H9 (cell line): ENCODE measurements at regions not wholly inside any gene's neighbourhood (a gene's known extent, or its start where the extent isn't known, plus 50 kb on each side); places are given as distances from the start of the nearest gene placed in this dataset.
A peak's percentile ranks its signal among the peaks of the same experiment; 100 is the strongest.

Experiments
- DNase-seq: peaks from one replicate; pipeline ENCODE4 v3.0.0-alpha.2; 2017
- H2AFZ ChIP-seq: one replicate; pipeline ENCODE4 v1.6.1; 2013; ENCODE audit warnings: mild to moderate bottlenecking, low read length, control low read depth, moderate library complexity
- H2AK5ac ChIP-seq: 2 replicates; pipeline ENCODE4 v1.6.1; 2013; ENCODE audit warnings: low read length, control low read depth, mixed read lengths; ENCODE audit not compliant: insufficient read length
- H2BK120ac ChIP-seq: one replicate; pipeline ENCODE4 v1.6.1; 2013; ENCODE audit warnings: low read depth, mild to moderate bottlenecking, low read length, control low read depth, inconsistent platforms; ENCODE audit not compliant: poor library complexity, severe bottlenecking
- H2BK12ac ChIP-seq: 2 replicates; pipeline ENCODE4 v1.6.1; 2013; ENCODE audit warnings: low read length, control low read depth, mixed read lengths, low read depth; ENCODE audit not compliant: insufficient read length
- H2BK15ac ChIP-seq: 2 replicates; pipeline ENCODE4 v1.6.1; 2013; ENCODE audit warnings: low read depth, low read length, control low read depth
- H2BK20ac ChIP-seq: one replicate; pipeline ENCODE4 v1.6.1; 2013; ENCODE audit warnings: low read depth, mild to moderate bottlenecking, low read length, control low read depth, inconsistent platforms; ENCODE audit not compliant: poor library complexity, severe bottlenecking
- H2BK5ac ChIP-seq: 2 replicates; pipeline ENCODE4 v1.6.1; 2013; ENCODE audit warnings: low read length, control low read depth, mixed read lengths; ENCODE audit not compliant: insufficient read length
- H3K14ac ChIP-seq: 2 replicates; pipeline ENCODE4 v1.6.1; 2013; ENCODE audit warnings: low read length, control low read depth; ENCODE audit not compliant: insufficient read depth
- H3K18ac ChIP-seq: 2 replicates; pipeline ENCODE4 v1.6.1; 2013; ENCODE audit warnings: low read depth, mild to moderate bottlenecking, mixed read lengths, low read length, control low read depth; ENCODE audit not compliant: insufficient read length
- H3K23ac ChIP-seq: 2 replicates; pipeline ENCODE4 v1.6.1; 2013; ENCODE audit warnings: low read length, control low read depth, mixed read lengths, low read depth; ENCODE audit not compliant: insufficient read length
- H3K23me2 ChIP-seq: 2 replicates; pipeline ENCODE4 v1.6.1; 2013; ENCODE audit warnings: low read depth, mild to moderate bottlenecking, mixed read lengths, low read length, control low read depth; ENCODE audit not compliant: insufficient read length, poor library complexity, severe bottlenecking
- H3K27ac ChIP-seq: 2 replicates; pipeline ENCODE4 v1.5.1; 2013; ENCODE audit warnings: low read length, control low read depth, mixed read lengths, low read depth; ENCODE audit not compliant: insufficient read length
- H3K27me3 ChIP-seq: 2 replicates; pipeline ENCODE4 v1.6.1; 2013; ENCODE audit warnings: low read length, control low read depth, inconsistent platforms; ENCODE audit not compliant: insufficient read depth
- H3K4ac ChIP-seq: 2 replicates; pipeline ENCODE4 v1.6.1; 2013; ENCODE audit warnings: low read depth, mild to moderate bottlenecking, control low read depth, inconsistent platforms, low read length, moderate library complexity
- H3K4me1 ChIP-seq: 2 replicates; pipeline ENCODE4 v1.6.1; 2013; ENCODE audit warnings: low read length, control low read depth, inconsistent platforms; ENCODE audit not compliant: insufficient read depth
- H3K4me2 ChIP-seq: 2 replicates; pipeline ENCODE4 v1.6.1; 2013; ENCODE audit warnings: low read length, control low read depth, mixed read lengths; ENCODE audit not compliant: insufficient read length, insufficient read depth
- H3K56ac ChIP-seq: 2 replicates; pipeline ENCODE4 v1.6.1; 2013; ENCODE audit warnings: low read depth, mild to moderate bottlenecking, mixed read lengths, low read length, control low read depth; ENCODE audit not compliant: insufficient read length
- H3K79me1 ChIP-seq: 2 replicates; pipeline ENCODE4 v1.6.1; 2013; ENCODE audit warnings: low read depth, mild to moderate bottlenecking, moderate library complexity, low read length, control low read depth, inconsistent platforms; ENCODE audit not compliant: insufficient read depth, poor library complexity, severe bottlenecking
- H3K79me2 ChIP-seq: 2 replicates; pipeline ENCODE4 v1.6.1; 2013; ENCODE audit warnings: low read length, control low read depth, inconsistent platforms; ENCODE audit not compliant: insufficient read depth
- H3K9ac ChIP-seq: 2 replicates; pipeline ENCODE4 v1.6.1; 2013; ENCODE audit warnings: low read length, control low read depth, mixed read lengths; ENCODE audit not compliant: insufficient read length; ENCODE audit errors: extremely low read depth
- H3K9me3 ChIP-seq: one replicate; pipeline ENCODE4 v1.6.1; 2013; ENCODE audit warnings: low read depth, low read length, inconsistent platforms; ENCODE audit not compliant: control insufficient read depth
- H3T11ph ChIP-seq: one replicate; pipeline ENCODE4 v1.6.1; 2013; ENCODE audit warnings: mild to moderate bottlenecking, low read length, control low read depth, inconsistent platforms
- H4K20me1 ChIP-seq: one replicate; pipeline ENCODE4 v1.6.1; 2013; ENCODE audit not compliant: control insufficient read depth, insufficient read length, insufficient read depth
- H4K5ac ChIP-seq: 2 replicates; pipeline ENCODE4 v1.6.1; 2013; ENCODE audit warnings: low read depth, mild to moderate bottlenecking, mixed read lengths, low read length, control low read depth; ENCODE audit not compliant: insufficient read length
- H4K8ac ChIP-seq: replicated peaks from 2 replicates; pipeline ENCODE4 v1.6.1; 2013; ENCODE audit warnings: low read length, control low read depth, mixed read lengths, low read depth; ENCODE audit not compliant: insufficient read length
- H4K91ac ChIP-seq: 2 replicates; pipeline ENCODE4 v1.6.1; 2013; ENCODE audit warnings: low read depth, mild to moderate bottlenecking, moderate library complexity, mixed read lengths, low read length, control low read depth; ENCODE audit not compliant: insufficient read length
- H3K27ac Mint-ChIP-seq, 3 experiments: 2 replicates in 2 of 3; 3 replicates in 1 of 3; pipeline ENCODE4 v1.8.0; 2020 to 2021; ENCODE audit warnings: mixed read lengths in 3 of 3, mild to moderate bottlenecking in 1 of 3, moderate library complexity in 1 of 3
- H3K27me3 Mint-ChIP-seq: 2 replicates; pipeline ENCODE4 v1.8.0; 2021; ENCODE audit warnings: low read depth, mild to moderate bottlenecking, moderate library complexity, mixed read lengths
- H3K36me3 Mint-ChIP-seq, 3 experiments: 2 replicates in 2 of 3; 3 replicates in 1 of 3; pipeline ENCODE4 v1.8.0; 2020 to 2021; ENCODE audit warnings: low read depth in 3 of 3, mixed read lengths in 3 of 3; ENCODE audit not compliant: insufficient read depth in 1 of 3
- H3K4me1 Mint-ChIP-seq, 2 experiments: 2 replicates each; pipeline ENCODE4 v1.8.0; 2020; ENCODE audit warnings: mixed read lengths in 2 of 2
- H3K4me3 Mint-ChIP-seq, 2 experiments: 2 replicates in 1 of 2; 3 replicates in 1 of 2; pipeline ENCODE4 v1.8.0; 2020 to 2021; ENCODE audit warnings: mild to moderate bottlenecking in 2 of 2, mixed read lengths in 2 of 2, moderate library complexity in 1 of 2
- H3K9me3 Mint-ChIP-seq, 2 experiments: 2 replicates in 1 of 2; 3 replicates in 1 of 2; pipeline ENCODE4 v1.8.0; 2020; ENCODE audit warnings: mild to moderate bottlenecking in 2 of 2, mixed read lengths in 2 of 2, moderate library complexity in 1 of 2
- CTCF ChIP-seq: fragments of 200-600 bp; sonication (generic); conservative IDR thresholded peaks from 3 replicates; pipeline ENCODE4 v1.8.0; 2021; ENCODE audit warnings: antibody characterized with exemption, mild to moderate bottlenecking
- WGBS: extraction: QIAGEN DNeasy Blood & Tissue Kit; methylation state at CpG from one replicate; pipeline ENCODE4 v1.1.7; 2013; ENCODE audit warnings: missing lambda C conversion rate, low lambda C conversion rate, mixed read lengths; ENCODE audit not compliant: insufficient read length; ENCODE audit errors: extremely low coverage; 5-methylcytosine and 5-hydroxymethylcytosine counted together

GRCh38 chrX:44621078-44621477 lies 78.4 kb upstream of the FUNDC1 start:
- Histone ChIP-seq H3K14ac (no peak overlapping the region), H4K91ac (no peak overlapping the region), H2AK5ac (no peak overlapping the region), H3T11ph (no peak overlapping the region), H2BK5ac (no peak overlapping the region), H3K56ac (no peak overlapping the region), H4K5ac (no peak overlapping the region), H3K4me2 (no peak overlapping the region), H2BK20ac (no peak overlapping the region), H3K18ac (no peak overlapping the region), H2AFZ (no peak overlapping the region), H3K79me1 (no peaks in the 10 kb centered on the region), H4K20me1 (no peaks in the 10 kb centered on the region), H3K4me1 (no peaks in the 10 kb centered on the region), H2BK12ac (no peak overlapping the region), H3K9me3 (no peaks in the 10 kb centered on the region), H2BK120ac (no peak overlapping the region), H3K23me2 (no peaks in the 10 kb centered on the region), H3K27ac (no peak overlapping the region), H3K4ac (no peak overlapping the region), H4K8ac (no peak overlapping the region), H3K27me3 (no peaks in the 10 kb centered on the region), H3K79me2 (no peaks in the 10 kb centered on the region), H3K9ac (no peak overlapping the region), H2BK15ac (no peak overlapping the region), H3K23ac (no peak overlapping the region)
- no peak overlapping the region for H3K4me3 Mint-ChIP-seq
- no peak for DNase-seq
- WGBS: no CpG with 5 or more reads among the region's 4 CpGs
- peak overlapping the region in 1 of 3 experiments; percentile 83; a peak in 1 of 7 replicates for H3K27ac Mint-ChIP-seq
- TF ChIP-seq CTCF: no peak
- peaks cover 48 to 52% of the 10 kb centered on the region in 2 experiments for H3K9me3 Mint-ChIP-seq
- H3K36me3 Mint-ChIP-seq: peaks cover 0 to 4% (median 0%) of the 10 kb centered on the region in 3 experiments; a peak in 4 of 7 replicates
- no peaks in the 10 kb centered on the region for H3K4me1 Mint-ChIP-seq
- H3K27me3 Mint-ChIP-seq: no peaks in the 10 kb centered on the region
